Subcutaneous abdominal adipose tissue (tissue), 5 donors: ENCODE measurements at regions not wholly inside any gene's neighbourhood (a gene's known extent, or its start where the extent isn't known, plus 50 kb on each side); places are given as distances from the start of the nearest gene placed in this dataset.

Source experiments
- H3K27ac ChIP-seq: one replicate; pipeline ENCODE4 v1.7.0; 2013; ENCODE audit warnings: low read depth, mild to moderate bottlenecking, inconsistent platforms, low read length, moderate library complexity
- H3K27me3 ChIP-seq, 5 donors: one replicate each; pipeline ENCODE4 v1.7.0; 2013; ENCODE audit warnings: low read length in 5 of 5, inconsistent platforms in 1 of 5; ENCODE audit not compliant: control insufficient read depth in 5 of 5, insufficient read depth in 4 of 5
- H3K36me3 ChIP-seq, 5 donors: one replicate each; pipeline ENCODE4 v1.7.0; 2013; ENCODE audit warnings: low read length in 5 of 5; ENCODE audit not compliant: control insufficient read depth in 5 of 5, insufficient read depth in 5 of 5
- H3K4me1 ChIP-seq, 5 donors: one replicate each; pipeline ENCODE4 v1.7.0; 2013; ENCODE audit warnings: low read length in 5 of 5, mild to moderate bottlenecking in 3 of 5, moderate library complexity in 1 of 5; ENCODE audit not compliant: control insufficient read depth in 5 of 5, insufficient read depth in 5 of 5
- H3K4me3 ChIP-seq, 5 donors: one replicate each; pipeline ENCODE4 v1.7.0; 2013; ENCODE audit warnings: low read length in 5 of 5, low read depth in 1 of 5
- H3K9ac ChIP-seq, 5 donors: one replicate each; pipeline ENCODE4 v1.7.0; 2013; ENCODE audit warnings: low read length in 5 of 5, mild to moderate bottlenecking in 4 of 5, moderate library complexity in 3 of 5
- H3K9me3 ChIP-seq, 5 donors: one replicate each; pipeline ENCODE4 v1.7.0; 2013; ENCODE audit warnings: low read length in 5 of 5; ENCODE audit not compliant: control insufficient read depth in 5 of 5
- donor health status: healthy.
- donor health status: healthy.
- donor health status: healthy.
- donor health status: healthy.
- donor health status: healthy.

DNA sequence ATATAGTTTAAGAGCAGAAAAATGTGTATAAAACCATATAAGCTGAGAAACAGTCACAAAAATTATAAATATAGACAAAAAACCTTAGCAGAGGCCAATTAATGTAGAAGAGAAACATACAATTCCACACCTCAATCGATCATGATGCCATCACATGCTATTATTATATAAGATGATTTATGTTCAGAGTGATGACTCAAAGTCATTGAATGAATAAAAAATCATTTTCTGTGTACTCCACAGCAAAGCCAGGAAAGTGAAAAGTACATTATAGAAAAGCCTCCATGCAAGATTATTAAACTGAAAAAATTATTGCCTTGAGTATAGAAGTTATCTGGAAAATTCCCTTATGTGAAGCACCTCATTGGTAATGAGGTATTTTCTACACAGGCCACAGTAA, 229.2 kb upstream of the PPFIA2 start:
- Histone ChIP-seq H3K27me3 (no peaks in the 10 kb centered on the region), H3K27ac (no peak overlapping the region), H3K36me3 (no peaks in the 10 kb centered on the region), H3K4me3 (no peak overlapping the region), H3K4me1 (no peaks in the 10 kb centered on the region), H3K9me3 (no peaks in the 10 kb centered on the region), H3K9ac (no peak overlapping the region)

DNA sequence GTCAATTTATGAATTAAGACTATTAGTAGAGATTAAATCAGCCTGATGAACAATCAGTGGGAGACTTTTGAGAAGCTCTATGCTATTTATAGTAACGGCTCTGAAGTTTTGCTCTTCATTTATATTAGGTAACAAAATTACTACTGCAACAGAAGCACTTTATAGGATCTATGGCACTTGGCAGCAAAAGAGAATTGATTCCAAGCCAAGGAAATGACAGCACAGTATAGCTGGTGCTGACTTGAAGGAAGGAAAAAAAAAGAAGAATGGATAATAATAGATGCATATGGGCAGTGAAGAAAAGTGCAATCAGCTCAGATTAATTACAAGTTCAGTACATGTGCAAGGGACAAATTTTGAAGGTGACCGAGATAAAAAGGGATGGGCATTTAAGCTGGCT, 228.2 kb upstream of the PPFIA2 start:
- Histone ChIP-seq H3K9me3 (no peaks in the 10 kb centered on the region), H3K27ac (no peak overlapping the region), H3K27me3 (no peaks in the 10 kb centered on the region), H3K4me1 (no peaks in the 10 kb centered on the region), H3K36me3 (no peaks in the 10 kb centered on the region), H3K4me3 (no peak overlapping the region), H3K9ac (no peak overlapping the region)

DNA sequence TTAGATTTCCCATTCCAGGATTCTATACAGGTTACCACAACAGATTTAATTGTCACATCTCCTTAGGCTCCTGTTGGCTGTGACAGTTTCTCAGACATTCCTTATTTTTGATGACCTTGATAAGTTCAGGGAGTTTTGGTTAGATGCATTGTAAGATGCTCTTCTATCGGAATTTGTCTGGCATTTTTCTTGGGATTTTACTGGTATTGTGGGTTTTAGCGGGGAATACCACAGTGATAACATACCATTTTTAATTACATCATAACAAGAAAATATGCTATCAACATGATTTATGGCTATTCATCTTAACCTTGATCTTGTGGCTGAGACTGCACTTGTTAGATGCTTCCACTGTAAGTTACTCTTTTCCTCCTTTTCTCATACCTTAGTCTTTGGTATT, 217.5 kb upstream of the PPFIA2 start:
- no peak overlapping the region for H3K27ac ChIP-seq
- no peak overlapping the region for H3K9ac ChIP-seq
- H3K9me3 ChIP-seq: no peaks in the 10 kb centered on the region
- H3K27me3 ChIP-seq: no peaks in the 10 kb centered on the region
- no peaks in the 10 kb centered on the region for H3K36me3 ChIP-seq
- no peaks in the 10 kb centered on the region for H3K4me1 ChIP-seq
- no peak overlapping the region for H3K4me3 ChIP-seq

DNA sequence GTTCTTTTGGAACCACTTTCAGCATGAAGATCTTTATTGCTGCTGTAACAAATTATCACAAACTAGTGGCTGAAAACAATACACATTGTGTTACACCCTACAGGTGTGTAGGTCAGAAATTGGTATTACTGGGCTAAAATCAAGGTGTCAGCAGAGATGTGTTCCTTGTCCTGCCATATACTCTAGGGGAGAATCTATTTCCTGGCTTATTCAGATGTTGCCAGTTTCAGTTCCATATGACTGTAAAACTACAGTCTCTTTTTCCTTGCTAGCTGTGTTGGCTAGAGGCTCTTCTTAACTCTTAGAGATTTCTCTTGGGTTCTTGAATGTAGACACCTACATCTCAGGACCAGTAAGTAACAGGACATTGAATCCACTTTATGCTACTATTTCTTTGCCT, 215.6 kb upstream of the PPFIA2 start:
- no peaks in the 10 kb centered on the region for H3K27me3 ChIP-seq
- no peak overlapping the region for H3K27ac ChIP-seq
- H3K36me3 ChIP-seq: no peaks in the 10 kb centered on the region
- no peak overlapping the region for H3K9ac ChIP-seq
- no peaks in the 10 kb centered on the region for H3K4me1 ChIP-seq
- H3K4me3 ChIP-seq: no peak overlapping the region
- H3K9me3 ChIP-seq: no peaks in the 10 kb centered on the region

DNA sequence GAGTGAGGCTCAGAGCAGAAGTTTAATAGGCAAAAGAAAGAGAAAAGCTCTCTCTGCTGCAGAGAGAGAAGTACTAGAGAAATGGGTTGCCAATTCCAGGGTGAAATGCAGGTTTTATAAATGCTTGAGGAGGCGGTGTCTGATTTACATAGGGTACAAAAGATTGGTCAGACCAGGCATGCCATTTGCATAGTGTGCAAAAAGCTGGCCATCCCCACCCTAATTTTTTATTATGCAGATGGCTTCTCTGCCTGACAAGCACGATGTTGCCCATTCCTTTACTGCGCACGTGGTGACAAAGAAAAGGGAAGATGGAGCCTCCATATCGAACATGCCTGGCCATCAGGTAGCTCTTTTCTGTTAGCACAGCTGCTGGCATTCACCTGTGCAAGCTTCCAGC, 209.3 kb upstream of the PPFIA2 start:
- Histone ChIP-seq H3K27me3 (no peaks in the 10 kb centered on the region), H3K4me3 (no peak overlapping the region), H3K9me3 (no peaks in the 10 kb centered on the region), H3K36me3 (no peaks in the 10 kb centered on the region), H3K4me1 (no peaks in the 10 kb centered on the region), H3K9ac (no peak overlapping the region), H3K27ac (no peak overlapping the region)

DNA sequence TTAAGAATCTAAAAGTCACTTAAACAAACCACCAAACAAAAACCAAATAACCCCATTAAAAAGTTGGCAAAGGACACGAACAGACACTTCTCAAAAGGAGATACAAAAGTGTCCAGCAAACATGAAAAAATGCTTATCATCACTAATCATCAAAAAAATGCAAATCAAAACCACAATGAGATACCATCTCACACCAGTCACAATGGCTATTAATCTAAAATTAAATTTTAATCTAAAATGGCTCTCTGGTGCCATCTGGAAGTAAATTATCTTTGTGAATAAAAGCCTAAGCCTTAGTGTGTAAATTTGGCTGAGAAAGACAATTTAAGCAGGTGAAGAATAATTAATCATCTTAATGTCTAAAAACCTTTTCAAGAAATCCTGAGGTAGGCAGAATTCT, 204.5 kb upstream of the PPFIA2 start:
- Histone ChIP-seq H3K9ac (no peak overlapping the region), H3K27ac (no peak overlapping the region), H3K9me3 (no peaks in the 10 kb centered on the region), H3K27me3 (no peaks in the 10 kb centered on the region), H3K36me3 (no peaks in the 10 kb centered on the region), H3K4me3 (no peak overlapping the region), H3K4me1 (no peaks in the 10 kb centered on the region)

DNA sequence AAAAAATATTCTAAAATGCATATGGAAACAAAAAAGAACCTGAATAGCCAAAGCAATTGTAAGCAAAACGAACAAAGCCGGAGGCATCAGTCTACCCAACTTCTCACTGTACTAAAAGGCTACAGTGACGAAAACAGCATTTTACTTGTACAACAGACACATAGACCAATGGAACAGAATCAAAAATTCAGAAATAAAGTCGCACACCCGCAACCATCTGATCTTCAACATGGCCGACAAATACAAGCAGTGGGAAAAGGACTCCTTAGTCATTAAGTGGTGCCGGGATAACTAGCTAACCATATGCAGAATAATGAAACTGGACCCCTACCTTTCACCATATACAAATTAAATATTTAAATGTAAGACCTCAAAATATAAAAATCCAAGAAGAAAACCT, 203.9 kb upstream of the PPFIA2 start:
- no peaks in the 10 kb centered on the region for H3K9me3 ChIP-seq
- no peaks in the 10 kb centered on the region for H3K27me3 ChIP-seq
- H3K27ac ChIP-seq: no peak overlapping the region

DNA sequence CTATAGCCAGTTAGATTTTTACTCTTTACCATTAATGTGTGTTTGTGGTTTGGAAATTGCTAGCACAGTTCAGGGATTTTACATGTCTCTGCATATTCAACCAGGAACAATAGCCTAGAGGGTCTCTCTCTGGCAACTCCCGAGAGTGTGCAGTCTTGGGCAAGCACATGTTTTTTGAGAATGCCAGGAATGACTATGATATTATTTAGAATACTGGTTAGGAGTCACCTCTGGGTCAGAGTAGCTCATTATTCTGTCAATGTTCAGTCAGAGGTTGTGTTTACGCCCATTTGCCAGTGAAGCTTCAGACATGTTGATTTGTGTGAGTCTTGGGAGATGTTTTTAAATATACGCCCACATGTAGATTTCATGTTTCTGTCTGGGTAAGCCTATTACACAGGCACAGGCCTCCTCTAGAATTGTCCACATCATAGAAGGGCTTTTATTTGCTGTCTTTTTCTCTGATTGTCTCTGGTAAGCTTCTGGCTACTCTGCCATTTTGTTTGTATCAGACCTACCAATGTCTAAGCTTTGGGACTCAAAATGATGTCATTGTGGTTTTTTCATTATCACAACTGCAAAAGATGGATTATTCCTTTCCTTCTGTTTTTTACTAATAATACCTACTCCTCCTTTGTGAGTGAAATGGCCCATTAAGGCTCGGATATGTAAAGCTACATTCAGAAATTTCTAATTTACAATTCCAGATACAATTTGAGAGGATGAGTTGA, 203.1 kb upstream of the PPFIA2 start:
- H3K9me3 ChIP-seq: no peaks in the 10 kb centered on the region
- H3K36me3 ChIP-seq: no peaks in the 10 kb centered on the region
- no peak overlapping the region for H3K9ac ChIP-seq
- no peaks in the 10 kb centered on the region for H3K4me1 ChIP-seq
- H3K4me3 ChIP-seq: no peak overlapping the region
- no peaks in the 10 kb centered on the region for H3K27me3 ChIP-seq
- no peak overlapping the region for H3K27ac ChIP-seq

More for the DNA sequence above, 203.9 kb upstream of the PPFIA2 start:
- no peaks in the 10 kb centered on the region for H3K36me3 ChIP-seq
- H3K9ac ChIP-seq: no peak overlapping the region
- no peak overlapping the region for H3K4me3 ChIP-seq
- no peaks in the 10 kb centered on the region for H3K4me1 ChIP-seq

DNA sequence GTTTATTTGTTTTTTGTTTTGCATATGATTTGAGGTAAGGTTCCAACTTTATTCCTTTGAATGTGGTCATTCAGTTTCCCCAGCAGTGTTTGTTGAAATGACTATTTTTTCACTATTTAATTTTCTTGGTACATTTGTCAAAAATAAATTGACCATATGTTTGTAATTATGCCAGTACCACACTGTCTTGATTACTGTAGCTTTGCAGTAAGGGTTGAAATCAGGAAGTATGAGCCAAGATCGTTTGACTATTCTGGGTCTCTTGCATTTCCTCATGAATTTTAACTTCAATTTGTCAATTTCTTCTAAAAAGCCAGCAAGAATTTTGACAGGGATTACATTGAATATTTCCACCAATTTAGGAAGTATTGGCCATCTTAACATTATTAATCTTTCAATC, 199.3 kb upstream of the PPFIA2 start:
- Histone ChIP-seq H3K27me3 (no peaks in the 10 kb centered on the region), H3K4me3 (no peak overlapping the region), H3K9me3 (no peaks in the 10 kb centered on the region), H3K27ac (no peak overlapping the region), H3K36me3 (no peaks in the 10 kb centered on the region), H3K9ac (no peak overlapping the region), H3K4me1 (no peaks in the 10 kb centered on the region)

DNA sequence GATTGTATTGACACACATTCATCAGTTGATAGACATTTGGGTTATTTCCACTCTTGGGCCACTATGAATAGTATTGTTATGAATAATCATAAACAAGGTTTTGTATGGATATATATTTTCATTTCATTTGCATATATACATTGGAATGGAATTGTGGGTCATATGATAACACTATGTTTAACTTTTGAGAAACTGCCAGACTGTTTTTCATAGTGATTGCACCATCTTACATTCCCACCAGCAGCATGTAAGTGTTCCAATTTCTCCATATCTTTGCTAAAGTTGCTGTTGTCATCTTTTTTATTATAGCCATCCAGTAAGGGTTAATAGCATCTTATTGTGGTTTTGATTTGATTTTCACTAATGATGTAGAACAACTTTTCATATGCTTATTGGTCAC, 198.5 kb upstream of the PPFIA2 start:
- Histone ChIP-seq H3K9ac (no peak overlapping the region), H3K9me3 (no peaks in the 10 kb centered on the region), H3K4me3 (no peak overlapping the region), H3K27ac (no peak overlapping the region), H3K27me3 (no peaks in the 10 kb centered on the region), H3K4me1 (no peaks in the 10 kb centered on the region), H3K36me3 (no peaks in the 10 kb centered on the region)

DNA sequence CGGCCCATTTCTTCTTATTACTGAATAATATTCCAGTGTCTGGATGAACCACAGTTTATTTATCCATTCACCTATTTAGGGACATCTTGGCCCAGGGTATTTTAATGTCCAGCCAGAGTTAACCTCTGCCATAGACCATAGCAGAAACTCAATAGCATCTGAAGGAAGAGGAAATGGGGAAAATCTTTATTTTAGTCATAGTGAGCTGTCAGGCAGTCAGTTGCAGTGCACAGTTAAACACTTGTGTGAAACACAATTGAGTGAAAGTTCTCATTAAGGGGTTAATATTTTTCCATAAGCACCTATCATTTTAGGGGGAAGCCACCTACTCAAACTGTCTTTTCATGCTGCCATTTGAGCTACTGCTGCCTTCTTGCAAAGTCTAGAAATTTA, 197.3 kb upstream of the PPFIA2 start:
- H3K4me3 ChIP-seq: no peak overlapping the region
- H3K27ac ChIP-seq: no peak overlapping the region
- no peaks in the 10 kb centered on the region for H3K36me3 ChIP-seq
- no peaks in the 10 kb centered on the region for H3K9me3 ChIP-seq
- H3K27me3 ChIP-seq: no peaks in the 10 kb centered on the region
- no peak overlapping the region for H3K9ac ChIP-seq
- no peaks in the 10 kb centered on the region for H3K4me1 ChIP-seq
